IMR-90 (cell line): ENCODE measurements at regions not wholly inside any gene's neighbourhood (a gene's known extent, or its start where the extent isn't known, plus 50 kb on each side); places are given as distances from the start of the nearest gene placed in this dataset.

Experiments
- ATAC-seq: fragments of 200-7000 bp; cut with Tn5 transposase; 2 replicates; pipeline ENCODE4 v1.9.1; 2020; ENCODE audit warnings: low read depth, mild to moderate bottlenecking, moderate library complexity
- BruUV-seq: library from RNA; stranded (reverse); fragments of 400-500 nt; replicated peaks from 2 replicates; lab custom pipeline; 2021; lab: Mats Ljungman, UMichigan
- CTCF ChIA-PET: fragments of 300-600 bp; formaldehyde crosslinking; extraction: SDS; loops from one replicate; lab custom pipeline; 2021; ENCODE audit warnings: antibody characterized with exemption; lab: Yijun Ruan, JAX
- POLR2A ChIA-PET: fragments of 300-600 bp; sonication (Branson Sonifier 250); formaldehyde crosslinking; loops from one replicate; lab custom pipeline; 2022; ENCODE audit warnings: antibody characterized with exemption; ENCODE audit not compliant: unreplicated experiment; lab: Charles Lee
- DNase-seq: peaks from one replicate; pipeline ENCODE4 v3.0.0; 2013
- H2AFZ ChIP-seq: replicated peaks from 2 replicates; pipeline ENCODE3; 2013; ENCODE audit warnings: low read length, mild to moderate bottlenecking; ENCODE audit not compliant: poor library complexity
- H2AK5ac ChIP-seq: 2 replicates; pipeline ENCODE4 v1.6.1; 2013; ENCODE audit warnings: low read depth, low read length, inconsistent platforms
- H2AK9ac ChIP-seq: replicated peaks from 2 replicates; pipeline ENCODE3; 2013; ENCODE audit warnings: mild to moderate bottlenecking, low read depth, low read length, moderate library complexity; ENCODE audit not compliant: poor library complexity
- H2BK120ac ChIP-seq: 2 replicates; pipeline ENCODE4 v1.6.1; 2013; ENCODE audit warnings: low read depth, low read length, inconsistent platforms
- H2BK15ac ChIP-seq: 3 replicates; pipeline ENCODE4 v1.6.1; 2013; ENCODE audit warnings: low read depth, low read length, inconsistent platforms
- H2BK20ac ChIP-seq: 2 replicates; pipeline ENCODE4 v1.6.1; 2013; ENCODE audit warnings: low read depth, mild to moderate bottlenecking, inconsistent platforms, low read length, moderate library complexity
- H2BK5ac ChIP-seq: 2 replicates; pipeline ENCODE4 v1.6.1; 2013; ENCODE audit warnings: mild to moderate bottlenecking, low read depth, low read length, inconsistent platforms; ENCODE audit not compliant: poor library complexity, severe bottlenecking
- H3K14ac ChIP-seq: replicated peaks from 2 replicates; pipeline ENCODE4 v1.6.1; 2013; ENCODE audit warnings: low read depth, low read length, inconsistent platforms
- H3K18ac ChIP-seq: 2 replicates; pipeline ENCODE4 v1.6.1; 2013; ENCODE audit warnings: low read depth, low read length, control low read depth
- H3K23ac ChIP-seq: 2 replicates; pipeline ENCODE4 v1.6.1; 2013; ENCODE audit warnings: low read depth, low read length, inconsistent platforms
- H3K27ac ChIP-seq: 2 replicates; pipeline ENCODE4 v1.5.1; 2013; ENCODE audit warnings: mild to moderate bottlenecking, control low read depth, low read length; ENCODE audit not compliant: insufficient read depth
- H3K27me3 ChIP-seq: 2 replicates; pipeline ENCODE4 v1.6.1; 2013; ENCODE audit warnings: low read length; ENCODE audit not compliant: control insufficient read depth, insufficient read depth
- H3K36me3 ChIP-seq: 2 replicates; pipeline ENCODE4 v1.6.1; 2013; ENCODE audit warnings: low read length, mixed read lengths; ENCODE audit not compliant: control insufficient read depth, insufficient read depth
- H3K4ac ChIP-seq: 2 replicates; pipeline ENCODE4 v1.6.1; 2013; ENCODE audit warnings: low read depth, low read length, inconsistent platforms
- H3K4me1 ChIP-seq: 2 replicates; pipeline ENCODE4 v1.6.1; 2013; ENCODE audit warnings: low read length, mixed read lengths; ENCODE audit not compliant: control insufficient read depth, insufficient read depth
- H3K4me2 ChIP-seq: 2 replicates; pipeline ENCODE4 v1.6.1; 2013; ENCODE audit warnings: low read depth, mild to moderate bottlenecking, control low read depth, low read length, moderate library complexity
- H3K4me3 ChIP-seq: 2 replicates; pipeline ENCODE4 v1.5.1; 2013; ENCODE audit warnings: low read depth, mild to moderate bottlenecking, control low read depth, low read length, moderate library complexity; ENCODE audit not compliant: insufficient read depth
- H3K56ac ChIP-seq: 2 replicates; pipeline ENCODE4 v1.6.1; 2013; ENCODE audit warnings: low read length, inconsistent platforms; ENCODE audit not compliant: insufficient read depth; ENCODE audit errors: extremely low read depth
- H3K79me1 ChIP-seq, 2 experiments: 2 replicates each; pipeline ENCODE4 v1.6.1; 2013; ENCODE audit warnings: low read length in 2 of 2, inconsistent platforms in 1 of 2, low read depth in 1 of 2
- H3K9ac ChIP-seq: 2 replicates; pipeline ENCODE4 v1.6.1; 2013; ENCODE audit warnings: low read depth, low read length, control low read depth
- H3K9me1 ChIP-seq: 2 replicates; pipeline ENCODE4 v1.6.1; 2013; ENCODE audit warnings: low read length, inconsistent platforms; ENCODE audit not compliant: insufficient read depth
- H3K9me3 ChIP-seq: 2 replicates; pipeline ENCODE4 v1.6.1; 2013; ENCODE audit warnings: low read length; ENCODE audit not compliant: control insufficient read depth, insufficient read depth
- H4K20me1 ChIP-seq: 2 replicates; pipeline ENCODE4 v1.6.1; 2013; ENCODE audit warnings: low read length, inconsistent platforms; ENCODE audit not compliant: insufficient read depth
- H4K5ac ChIP-seq: 2 replicates; pipeline ENCODE4 v1.6.1; 2013; ENCODE audit warnings: mild to moderate bottlenecking, low read depth, low read length, control low read depth
- H4K8ac ChIP-seq, 2 experiments: 2 replicates each; pipeline ENCODE4 v1.6.1; 2013; ENCODE audit warnings: low read depth in 2 of 2, low read length in 2 of 2, control low read depth in 1 of 2, inconsistent platforms in 1 of 2
- H4K91ac ChIP-seq: 2 replicates; pipeline ENCODE4 v1.6.1; 2013; ENCODE audit warnings: low read depth, low read length, inconsistent platforms; ENCODE audit not compliant: insufficient read depth
- BHLHE40 ChIP-seq: fragments of 150-350 bp; IDR thresholded peaks from 2 replicates; pipeline ENCODE4 v1.6.1; 2016; ENCODE audit warnings: mild to moderate bottlenecking, low read depth, low read length
- RAD21 ChIP-seq: IDR thresholded peaks from 2 replicates; pipeline ENCODE4 v1.6.1; 2012; ENCODE audit warnings: low read length, improper control_type of control experiment
- RCOR1 ChIP-seq: IDR thresholded peaks from 2 replicates; pipeline ENCODE4 v1.6.1; 2012; ENCODE audit warnings: mild to moderate bottlenecking, low read length, improper control_type of control experiment; ENCODE audit not compliant: insufficient replicate concordance
- WGBS, 2 experiments: methylation state at CpG; one replicate each; pipeline versions ENCODE4 v1.1.5 to v1.1.7; 2013; ENCODE audit warnings: missing lambda C conversion rate in 2 of 2; ENCODE audit not compliant: insufficient read length in 1 of 2; ENCODE audit errors: extremely low coverage in 2 of 2; 5-methylcytosine and 5-hydroxymethylcytosine counted together
- dilution Hi-C: fragments of 300-500 bp; cut with HindIII; formaldehyde crosslinking; loops from one replicate; pipeline ENCODE4 v1.14.3; 2018; ENCODE audit warnings: low sequenced_read_pairs; ENCODE audit not compliant: unreplicated experiment
- in situ Hi-C: fragments of 300-500 bp; cut with MboI; formaldehyde crosslinking; loops from 3 replicates; pipeline ENCODE4 v1.14.3; 2019; ENCODE audit warnings: low sequenced_read_pairs, inconsistent platforms, mixed read lengths
- intact Hi-C: fragments of 100-400 bp; cut with micrococcal nuclease; formaldehyde crosslinking; loops from 2 replicates; pipeline ENCODE4 v1.10.0; 2022
- TF ChIP-seq, protein P1 (sequence below): fragments of 150-350 bp; IDR thresholded peaks from 2 replicates; pipeline ENCODE4 v1.6.1; 2016; ENCODE audit warnings: low read depth, mild to moderate bottlenecking, low read length, moderate library complexity, borderline replicate concordance

DNA sequence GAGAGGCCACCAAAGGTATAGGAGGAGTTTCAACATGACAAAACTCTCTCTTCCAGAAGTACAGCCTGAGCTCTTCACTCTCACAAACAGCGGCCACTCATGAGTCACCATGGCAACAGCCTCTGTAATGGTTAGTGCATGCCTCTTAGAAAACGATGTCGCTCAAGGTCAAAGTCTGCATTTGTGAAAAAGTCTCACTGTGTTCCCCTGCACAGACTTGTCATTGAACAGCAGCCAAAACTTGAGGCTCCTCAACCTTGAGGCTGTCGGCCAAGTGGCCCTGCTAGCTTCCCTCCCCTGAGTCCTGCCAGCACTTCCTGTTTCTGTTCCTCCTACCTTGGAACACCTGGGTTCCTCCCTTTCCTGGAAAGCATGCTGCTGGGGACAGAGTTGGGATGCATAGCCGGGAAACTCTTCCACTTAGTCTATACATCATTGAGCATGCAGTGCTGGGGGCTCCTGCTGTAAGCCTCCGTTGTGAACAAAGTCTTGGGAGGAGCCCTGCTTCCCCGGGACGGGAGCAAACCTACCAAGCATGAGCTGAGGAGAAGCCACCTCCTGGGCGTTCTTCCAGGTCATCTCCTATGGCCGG lies 66.6 kb downstream of the ING2 start:
- Histone ChIP-seq H3K27me3 (peaks cover 9% of the 10 kb centered on the region), H3K4me2 (peak overlapping the region; percentile 25), H4K8ac (no peak overlapping the region), H3K14ac (no peak overlapping the region), H3K56ac (no peak overlapping the region), H2BK120ac (no peak overlapping the region), H4K20me1 (no peaks in the 10 kb centered on the region), H3K9me3 (no peaks in the 10 kb centered on the region), H4K91ac (no peak overlapping the region), H3K18ac (no peak overlapping the region), H3K4me3 (no peak overlapping the region), H4K5ac (no peak overlapping the region), H3K4ac (no peak overlapping the region), H3K4me1 (peaks cover 4% of the 10 kb centered on the region), H3K23ac (no peak overlapping the region), H3K9me1 (peaks cover 2% of the 10 kb centered on the region; the same call in 1 of the 2 replicates), H2BK20ac (no peak overlapping the region), H2BK15ac (no peak overlapping the region), H3K27ac (no peak overlapping the region), H3K36me3 (no peaks in the 10 kb centered on the region), H3K79me1 (no peaks in the 10 kb centered on the region), H3K9ac (no peak overlapping the region), H2AK9ac (no peak overlapping the region), H2BK5ac (no peak overlapping the region), H2AFZ (peak overlapping the region; percentile 61), H2AK5ac (no peak overlapping the region)
- 18% methylated on average over 6 of the region's 10 CpGs; no CpG with 5 or more reads in 1 of the 2 experiments for WGBS, 2 experiments
- in situ Hi-C loops = no loop called here
- ATAC-seq (peak; percentile 81), DNase-seq (peak; percentile 52)
- ChIA-PET POLR2A (no interaction called here), CTCF (interaction anchor here (1.0 kb wide), 1 partner anchor 31 kb away, joined by 3 read pairs; no protein-coding TSS in a partner anchor)
- no TSS peak for BruUV-seq
- intact Hi-C loops = no loop called here
- dilution Hi-C loops = no loop called here
- TF ChIP-seq BHLHE40 (no peak), RAD21 (no peak), RCOR1 (no peak)
- TF ChIP-seq, protein P1, sequence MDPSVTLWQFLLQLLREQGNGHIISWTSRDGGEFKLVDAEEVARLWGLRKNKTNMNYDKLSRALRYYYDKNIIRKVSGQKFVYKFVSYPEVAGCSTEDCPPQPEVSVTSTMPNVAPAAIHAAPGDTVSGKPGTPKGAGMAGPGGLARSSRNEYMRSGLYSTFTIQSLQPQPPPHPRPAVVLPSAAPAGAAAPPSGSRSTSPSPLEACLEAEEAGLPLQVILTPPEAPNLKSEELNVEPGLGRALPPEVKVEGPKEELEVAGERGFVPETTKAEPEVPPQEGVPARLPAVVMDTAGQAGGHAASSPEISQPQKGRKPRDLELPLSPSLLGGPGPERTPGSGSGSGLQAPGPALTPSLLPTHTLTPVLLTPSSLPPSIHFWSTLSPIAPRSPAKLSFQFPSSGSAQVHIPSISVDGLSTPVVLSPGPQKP = no peak
